AG09319 (cell line): ENCODE measurements at regions not wholly inside any gene's neighbourhood (a gene's known extent, or its start where the extent isn't known, plus 50 kb on each side); places are given as distances from the start of the nearest gene placed in this dataset.

ENCODE experiments used
- DNase-seq: peaks from one replicate; pipeline ENCODE4 v3.0.0-alpha.2; 2010; ENCODE audit warnings: low read depth; ENCODE audit errors: extremely low read depth
- TF ChIP-seq, protein P1 (sequence below): IDR thresholded peaks from 2 replicates; pipeline ENCODE4 v1.5.1; 2011; ENCODE audit warnings: low read depth, mild to moderate bottlenecking, inconsistent platforms, low read length, moderate library complexity

DNA sequence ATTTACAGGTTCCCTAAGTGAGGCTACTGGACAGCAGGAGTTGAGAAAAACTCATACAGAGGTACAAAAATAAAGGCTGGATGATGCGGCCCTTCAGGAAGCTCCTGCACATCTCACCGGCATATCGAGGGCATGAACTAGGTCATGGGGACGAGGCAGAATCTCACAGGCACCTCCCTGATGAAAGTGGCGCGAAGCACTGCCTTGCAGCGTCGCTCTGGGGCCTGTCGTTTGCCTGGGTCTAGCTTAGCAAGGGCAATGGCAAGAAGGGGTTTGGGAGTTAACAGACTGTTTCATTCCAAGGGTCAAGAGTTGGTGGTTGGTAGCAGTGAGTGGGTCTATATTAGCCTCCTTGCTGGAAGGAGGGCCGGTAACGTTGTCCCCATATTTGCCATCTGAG, 103.5 kb upstream of the IRF2BP2 start:
- TF ChIP-seq, protein P1, sequence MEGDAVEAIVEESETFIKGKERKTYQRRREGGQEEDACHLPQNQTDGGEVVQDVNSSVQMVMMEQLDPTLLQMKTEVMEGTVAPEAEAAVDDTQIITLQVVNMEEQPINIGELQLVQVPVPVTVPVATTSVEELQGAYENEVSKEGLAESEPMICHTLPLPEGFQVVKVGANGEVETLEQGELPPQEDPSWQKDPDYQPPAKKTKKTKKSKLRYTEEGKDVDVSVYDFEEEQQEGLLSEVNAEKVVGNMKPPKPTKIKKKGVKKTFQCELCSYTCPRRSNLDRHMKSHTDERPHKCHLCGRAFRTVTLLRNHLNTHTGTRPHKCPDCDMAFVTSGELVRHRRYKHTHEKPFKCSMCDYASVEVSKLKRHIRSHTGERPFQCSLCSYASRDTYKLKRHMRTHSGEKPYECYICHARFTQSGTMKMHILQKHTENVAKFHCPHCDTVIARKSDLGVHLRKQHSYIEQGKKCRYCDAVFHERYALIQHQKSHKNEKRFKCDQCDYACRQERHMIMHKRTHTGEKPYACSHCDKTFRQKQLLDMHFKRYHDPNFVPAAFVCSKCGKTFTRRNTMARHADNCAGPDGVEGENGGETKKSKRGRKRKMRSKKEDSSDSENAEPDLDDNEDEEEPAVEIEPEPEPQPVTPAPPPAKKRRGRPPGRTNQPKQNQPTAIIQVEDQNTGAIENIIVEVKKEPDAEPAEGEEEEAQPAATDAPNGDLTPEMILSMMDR, result no peak
- DNase-seq, result no peak

DNA sequence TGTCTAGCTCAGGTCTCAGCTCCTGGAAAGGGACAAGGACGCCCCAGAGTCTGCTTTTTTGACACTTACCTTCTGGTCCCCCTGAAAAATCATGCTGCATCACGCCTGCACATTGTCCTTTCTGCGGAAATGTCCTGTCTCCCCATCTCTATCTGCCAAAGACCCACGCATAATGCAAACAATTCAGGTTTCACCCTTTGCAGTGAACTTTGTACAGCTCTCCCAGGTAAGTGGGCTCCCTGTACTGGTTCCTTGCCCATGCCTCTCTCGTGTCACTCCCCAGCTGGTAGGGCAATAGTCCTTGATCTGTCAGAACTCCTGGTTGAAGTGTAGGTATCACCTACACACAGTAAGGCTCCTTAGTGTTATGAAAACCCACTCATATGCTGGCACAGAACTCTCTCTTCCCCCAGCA, 102.9 kb upstream of the IRF2BP2 start:
- TF ChIP-seq, protein P1, result no peak
- DNase-seq, result no peak

DNA sequence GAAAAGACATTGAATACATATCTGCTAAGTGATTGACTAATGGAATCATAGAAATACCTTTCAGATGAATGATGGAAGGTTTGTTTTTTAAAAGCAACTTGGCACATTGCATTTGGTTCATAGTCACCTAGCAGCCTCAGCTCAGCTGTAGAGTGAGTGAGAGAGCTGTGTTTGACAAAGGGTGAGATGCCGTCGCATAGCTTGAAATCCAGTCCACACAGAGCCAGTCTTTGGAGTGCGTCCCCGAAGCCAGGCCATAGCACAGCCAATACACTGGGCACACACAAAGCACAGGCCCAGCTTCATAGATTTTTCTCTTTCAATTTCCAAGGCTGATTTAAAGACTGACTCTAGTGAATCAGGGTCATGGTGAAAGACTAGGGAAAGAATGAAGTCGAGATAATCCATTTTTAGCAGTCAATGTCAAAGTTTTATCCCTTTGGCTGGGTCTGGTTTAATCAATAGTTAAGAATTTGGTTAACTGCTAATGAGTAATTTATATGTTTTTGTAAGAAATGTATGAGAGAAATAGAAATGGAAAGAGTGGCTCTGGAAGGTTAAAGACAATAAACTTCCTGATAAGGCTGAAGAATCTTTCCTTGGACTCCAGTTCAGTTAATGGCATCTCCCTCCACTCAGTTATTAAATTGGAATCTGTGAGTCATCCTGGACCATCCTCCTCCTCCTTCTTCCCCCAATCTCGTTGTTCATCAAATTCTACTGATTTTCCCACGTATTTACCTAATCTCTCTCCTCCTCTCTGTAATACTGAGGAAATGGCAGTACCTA, 101.2 kb upstream of the IRF2BP2 start:
- DNase-seq, result no peak
- TF ChIP-seq, protein P1, result no peak

GRCh38 chr1:234710381-234710780, 100.4 kb upstream of the IRF2BP2 start:
- TF ChIP-seq, protein P1, result no peak
- no peak for DNase-seq

DNA sequence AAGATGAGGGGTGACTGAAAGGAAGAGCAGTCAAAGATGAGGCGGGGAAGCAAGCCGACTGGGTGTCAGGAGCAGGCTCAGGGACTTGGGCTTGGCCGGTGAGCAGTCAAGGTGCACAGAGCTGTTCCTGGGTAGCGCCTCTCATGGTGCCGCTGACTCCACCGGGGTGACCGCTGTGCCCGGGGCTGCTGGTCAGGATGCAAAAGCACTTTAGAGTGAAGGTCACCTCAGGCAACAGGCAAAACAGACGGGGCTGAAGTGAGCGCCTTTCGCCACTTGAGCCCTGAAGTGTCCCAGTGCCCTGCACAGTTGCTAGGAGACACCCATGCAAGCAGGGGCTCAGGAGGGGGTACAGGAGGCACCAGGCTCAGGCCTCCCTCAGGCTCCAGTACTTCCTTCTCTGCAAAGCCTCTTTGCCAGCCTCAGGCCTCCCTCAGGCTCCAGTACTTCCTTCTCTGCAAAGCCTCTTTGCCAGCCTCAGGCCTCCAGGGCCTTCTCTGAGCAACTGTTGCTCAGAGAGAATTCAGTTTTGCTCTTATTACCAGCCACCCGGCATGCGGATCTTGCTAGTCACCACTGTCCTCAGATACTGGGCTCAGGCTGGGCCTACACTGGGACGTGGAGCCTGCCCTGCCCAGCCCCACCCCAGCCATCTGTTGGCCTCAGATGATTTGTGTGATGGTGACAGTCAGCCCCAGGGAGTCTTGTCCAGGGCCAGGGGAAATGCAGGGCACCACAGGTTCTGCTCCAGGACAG, 99.7 kb upstream of the IRF2BP2 start:
- no peak for DNase-seq
- TF ChIP-seq, protein P1, result no peak

GRCh38 chr1:234708700-234709395, 98.9 kb upstream of the IRF2BP2 start:
- no peak for DNase-seq

More at GRCh38 chr1:234708700-234709395, 98.9 kb upstream of the IRF2BP2 start:
- TF ChIP-seq, protein P1, result no peak
